ENCODE measurements at regions not wholly inside any gene's neighbourhood (a gene's known extent, or its start where the extent isn't known, plus 50 kb on each side); places are given as distances from the start of the nearest gene placed in this dataset.

DNA sequence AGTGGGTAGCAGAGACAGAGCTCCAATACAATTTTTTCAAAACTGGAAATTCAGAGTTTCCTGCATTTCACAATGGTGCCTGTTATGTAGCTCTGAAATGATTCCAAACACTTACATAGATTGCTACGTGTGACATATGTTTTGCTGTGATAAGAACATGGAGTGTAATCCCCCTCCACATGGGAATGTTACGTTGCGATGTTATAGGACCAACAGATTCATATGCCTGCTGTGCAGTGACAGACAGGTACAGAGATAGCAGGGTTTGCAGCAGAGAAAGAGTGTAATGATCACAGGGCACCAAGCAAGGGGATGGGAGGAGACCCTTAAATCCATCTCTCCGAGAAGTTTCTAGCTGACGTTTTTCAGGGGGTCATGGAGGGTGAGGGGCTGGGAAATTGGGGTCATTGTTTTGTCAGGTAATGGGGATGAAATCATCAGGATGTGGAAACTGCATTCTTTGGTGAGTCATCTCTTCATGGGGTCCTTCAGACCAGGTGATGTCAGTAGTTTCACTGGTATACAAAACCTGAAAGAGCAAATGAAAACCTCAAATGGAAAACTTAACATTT, 76.6 kb upstream of the OSBPL8 start:
- Histone ChIP-seq H3K27ac (no peak overlapping the region), H3K36me3 (no peaks in the 10 kb centered on the region), H3K4me1 (peaks cover 0 to 15% (median 0%) of the 10 kb centered on the region in 12 donors), H3K9me3 (no peaks in the 10 kb centered on the region), H3K4me3 (no peak overlapping the region), H3K27me3 (no peaks in the 10 kb centered on the region)
- WGBS, 4 donors, result 55 to 64% (median 58%) methylated on average over 5 of the region's 5 CpGs
- DNase-seq, result no peak
- TF ChIP-seq, protein P1, sequence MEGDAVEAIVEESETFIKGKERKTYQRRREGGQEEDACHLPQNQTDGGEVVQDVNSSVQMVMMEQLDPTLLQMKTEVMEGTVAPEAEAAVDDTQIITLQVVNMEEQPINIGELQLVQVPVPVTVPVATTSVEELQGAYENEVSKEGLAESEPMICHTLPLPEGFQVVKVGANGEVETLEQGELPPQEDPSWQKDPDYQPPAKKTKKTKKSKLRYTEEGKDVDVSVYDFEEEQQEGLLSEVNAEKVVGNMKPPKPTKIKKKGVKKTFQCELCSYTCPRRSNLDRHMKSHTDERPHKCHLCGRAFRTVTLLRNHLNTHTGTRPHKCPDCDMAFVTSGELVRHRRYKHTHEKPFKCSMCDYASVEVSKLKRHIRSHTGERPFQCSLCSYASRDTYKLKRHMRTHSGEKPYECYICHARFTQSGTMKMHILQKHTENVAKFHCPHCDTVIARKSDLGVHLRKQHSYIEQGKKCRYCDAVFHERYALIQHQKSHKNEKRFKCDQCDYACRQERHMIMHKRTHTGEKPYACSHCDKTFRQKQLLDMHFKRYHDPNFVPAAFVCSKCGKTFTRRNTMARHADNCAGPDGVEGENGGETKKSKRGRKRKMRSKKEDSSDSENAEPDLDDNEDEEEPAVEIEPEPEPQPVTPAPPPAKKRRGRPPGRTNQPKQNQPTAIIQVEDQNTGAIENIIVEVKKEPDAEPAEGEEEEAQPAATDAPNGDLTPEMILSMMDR (IDR thresholded peaks at IDR 0.05), result no peak
- TF ChIP-seq POLR2A (IDR thresholded peaks at IDR 0.05), result no peak
- no peak for ATAC-seq
- intact Hi-C loops (cut with DNase I), result loop anchor here in 1 of 10 donors (5.0 kb wide), 1 partner anchor 376 kb away; no protein-coding TSS in a partner anchor

GRCh38 chr12:76637807-76638206, 78.2 kb upstream of the OSBPL8 start:
- peaks cover 0 to 13% (median 0%) of the 10 kb centered on the region in 12 donors for H3K4me1 ChIP-seq
- 87 to 93% (median 91%) methylated on average over 3 of the region's 3 CpGs for WGBS, 4 donors
- H3K36me3 ChIP-seq, result no peaks in the 10 kb centered on the region
- H3K4me3 ChIP-seq, result no peak overlapping the region
- intact Hi-C loops (cut with DNase I), result loop anchor here in 1 of 10 donors (5.0 kb wide), 1 partner anchor 374 kb away; no protein-coding TSS in a partner anchor
- H3K9me3 ChIP-seq, result no peaks in the 10 kb centered on the region
- DNase-seq (no peak), ATAC-seq (no peak)
- no peak overlapping the region for H3K27ac ChIP-seq
- TF ChIP-seq, protein P1 (IDR thresholded peaks at IDR 0.05), result no peak
- no peak for TF ChIP-seq POLR2A (IDR thresholded peaks at IDR 0.05)
- no peaks in the 10 kb centered on the region for H3K27me3 ChIP-seq

GRCh38 chr12:76639646-76640045, 80.1 kb upstream of the OSBPL8 start:
- 87 to 89% (median 88%) methylated on average over 6 of the region's 6 CpGs for WGBS, 4 donors

GRCh38 chr12:76641073-76641472, 81.5 kb upstream of the OSBPL8 start:
- no peak for DNase-seq
- intact Hi-C loops (cut with DNase I), result no loop called here
- H3K36me3 ChIP-seq, result no peaks in the 10 kb centered on the region
- no peaks in the 10 kb centered on the region for H3K9me3 ChIP-seq
- no peaks in the 10 kb centered on the region for H3K27me3 ChIP-seq
- TF ChIP-seq POLR2A (IDR thresholded peaks at IDR 0.05), result no peak
- TF ChIP-seq, protein P1 (IDR thresholded peaks at IDR 0.05), result no peak
- ATAC-seq, result no peak
- no peak overlapping the region for H3K27ac ChIP-seq
- H3K4me3 ChIP-seq, result no peak overlapping the region
- H3K4me1 ChIP-seq, result peaks cover 0 to 2% (median 0%) of the 10 kb centered on the region in 12 donors
- WGBS, 4 donors, result 88 to 94% (median 91%) methylated on average over 1 of the region's 1 CpG

More at GRCh38 chr12:76639646-76640045, 80.1 kb upstream of the OSBPL8 start:
- H3K9me3 ChIP-seq, result no peaks in the 10 kb centered on the region
- peaks cover 0 to 5% (median 0%) of the 10 kb centered on the region in 12 donors for H3K4me1 ChIP-seq
- no peak overlapping the region for H3K27ac ChIP-seq
- ATAC-seq (no peak), DNase-seq (no peak)
- H3K36me3 ChIP-seq, result no peaks in the 10 kb centered on the region
- H3K27me3 ChIP-seq, result no peaks in the 10 kb centered on the region
- TF ChIP-seq, protein P1 (IDR thresholded peaks at IDR 0.05), result no peak
- TF ChIP-seq POLR2A (IDR thresholded peaks at IDR 0.05), result no peak
- H3K4me3 ChIP-seq, result no peak overlapping the region
- intact Hi-C loops (cut with DNase I), result loop anchor here in 1 of 10 donors (5.0 kb wide), 1 partner anchor 373 kb away; no protein-coding TSS in a partner anchor
